Endothelial cell of umbilical vein (primary cell): ENCODE measurements at regions not wholly inside any gene's neighbourhood (a gene's known extent, or its start where the extent isn't known, plus 50 kb on each side); places are given as distances from the start of the nearest gene placed in this dataset.

ENCODE experiments used
- CTCF ChIP-seq, 2 donors: IDR thresholded peaks; 1 replicate in 1 of 2; 2 replicates in 1 of 2; pipeline ENCODE4 v1.5.1; 2011; ENCODE audit warnings: low read length in 2 of 2, mild to moderate bottlenecking in 2 of 2, moderate library complexity in 2 of 2, control low read depth in 1 of 2, inconsistent platforms in 1 of 2, low read depth in 1 of 2; ENCODE audit not compliant: insufficient read depth in 1 of 2; ENCODE audit errors: extremely low read depth in 1 of 2
- EZH2 ChIP-seq: IDR thresholded peaks from 2 replicates; pipeline ENCODE4 v1.6.1; 2012; ENCODE audit warnings: borderline replicate concordance, low read depth, mild to moderate bottlenecking, moderate library complexity, low read length, inconsistent platforms; ENCODE audit not compliant: severe bottlenecking
- MYC ChIP-seq: IDR thresholded peaks from one replicate; pipeline ENCODE4 v1.6.1; 2011; ENCODE audit warnings: mild to moderate bottlenecking, low read depth, low read length
- POLR2A ChIP-seq: IDR thresholded peaks from 2 replicates; pipeline ENCODE4 v1.6.1; 2012; ENCODE audit warnings: low read depth, mild to moderate bottlenecking, control low read depth, low read length
- POLR2AphosphoS5 ChIP-seq: IDR thresholded peaks from 2 replicates; pipeline ENCODE4 v1.6.1; 2012; ENCODE audit warnings: low read depth, mild to moderate bottlenecking, control low read depth, low read length, moderate library complexity; ENCODE audit not compliant: insufficient read depth
- TF ChIP-seq, protein P1 (sequence below): IDR thresholded peaks from 2 replicates; pipeline ENCODE4 v1.6.1; 2011; ENCODE audit not compliant: insufficient read depth, insufficient read length

- TF ChIP-seq CTCF (IDR thresholded peaks at IDR 0.05; ENCODE audit: extremely low read depth in 1 of 2, insufficient read depth in 1 of 2, low read depth in 1 of 2, low read length in 2 of 2) (no peak), EZH2 (no peak), POLR2A (no peak), POLR2AphosphoS5 (no peak), MYC (no peak)
- TF ChIP-seq, protein P1, sequence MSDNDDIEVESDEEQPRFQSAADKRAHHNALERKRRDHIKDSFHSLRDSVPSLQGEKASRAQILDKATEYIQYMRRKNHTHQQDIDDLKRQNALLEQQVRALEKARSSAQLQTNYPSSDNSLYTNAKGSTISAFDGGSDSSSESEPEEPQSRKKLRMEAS: no peak
Observed at GRCh38 chr14:53630336-53630735, 326.3 kb downstream of the BMP4 start.
